MCF 10A (cell line): ENCODE measurements at regions not wholly inside any gene's neighbourhood (a gene's known extent, or its start where the extent isn't known, plus 50 kb on each side); places are given as distances from the start of the nearest gene placed in this dataset.

Experiments
- BruUV-seq: library from RNA; stranded (reverse); fragments of 400-500 nt; replicated peaks from 2 replicates; lab custom pipeline; 2021; lab: Mats Ljungman, UMichigan
- CTCF ChIA-PET: fragments of 300-600 bp; sonication (Branson Sonifier 250); formaldehyde crosslinking; extraction: SDS; loops from one replicate; lab custom pipeline; 2021; ENCODE audit warnings: antibody characterized with exemption, inconsistent platforms; lab: Yijun Ruan, JAX
- POLR2A ChIA-PET: fragments of 300-600, 350-650 bp; sonication (Branson Sonifier 250); formaldehyde crosslinking; extraction: SDS; loops from one replicate; lab custom pipeline; 2020; ENCODE audit warnings: antibody characterized with exemption, inconsistent platforms; lab: Yijun Ruan, JAX
- DNase-seq: peaks from one replicate; pipeline ENCODE4 v3.0.0-alpha.2; 2018; ENCODE audit not compliant: unreplicated experiment
- H3K27ac Mint-ChIP-seq: one replicate; pipeline ENCODE4 v1.8.0; 2022; ENCODE audit warnings: mild to moderate bottlenecking, low read depth, mixed read lengths; ENCODE audit not compliant: unreplicated experiment
- H3K27me3 Mint-ChIP-seq: one replicate; pipeline ENCODE4 v1.8.0; 2022; ENCODE audit warnings: mixed read lengths; ENCODE audit not compliant: insufficient read depth, unreplicated experiment
- H3K36me3 Mint-ChIP-seq: one replicate; pipeline ENCODE4 v1.8.0; 2022; ENCODE audit warnings: mild to moderate bottlenecking, moderate library complexity, mixed read lengths; ENCODE audit not compliant: insufficient read depth, unreplicated experiment
- H3K4me1 Mint-ChIP-seq: one replicate; pipeline ENCODE4 v1.8.0; 2022; ENCODE audit warnings: mixed read lengths; ENCODE audit not compliant: insufficient read depth, unreplicated experiment
- H3K4me3 Mint-ChIP-seq: one replicate; pipeline ENCODE4 v1.8.0; 2022; ENCODE audit warnings: mild to moderate bottlenecking, moderate library complexity, mixed read lengths; ENCODE audit not compliant: unreplicated experiment
- H3K9me3 Mint-ChIP-seq: one replicate; pipeline ENCODE4 v1.8.0; 2022; ENCODE audit warnings: mixed read lengths; ENCODE audit not compliant: unreplicated experiment
- CTCF ChIP-seq: fragments of 200-600 bp; IDR thresholded peaks from one replicate; pipeline ENCODE4 v1.8.0; 2022; ENCODE audit warnings: antibody characterized with exemption, mild to moderate bottlenecking; ENCODE audit not compliant: unreplicated experiment
- intact Hi-C: fragments of 100-400 bp; cut with micrococcal nuclease; formaldehyde crosslinking; loops from 2 replicates; pipeline ENCODE4 v1.14.1; 2022

GRCh38 chr10:7028809-7029166 lies 382.0 kb downstream of the SFMBT2 start:
- no peak for DNase-seq
- BruUV-seq = no TSS peak
- Mint-ChIP-seq H3K9me3 (no peaks in the 10 kb centered on the region), H3K4me1 (peaks cover 9% of the 10 kb centered on the region), H3K4me3 (no peak overlapping the region), H3K27me3 (no peaks in the 10 kb centered on the region), H3K27ac (no peak overlapping the region), H3K36me3 (no peaks in the 10 kb centered on the region)
- CTCF ChIA-PET = no interaction called here
- POLR2A ChIA-PET = no interaction called here
- no peak for TF ChIP-seq CTCF
- intact Hi-C loops = no loop called here

- POLR2A ChIA-PET = no interaction called here
Measured at GRCh38 chr10:7027913-7028808, 382.7 kb downstream of the SFMBT2 start.

GRCh38 chr10:7027237-7027912 lies 383.5 kb downstream of the SFMBT2 start:
- Mint-ChIP-seq H3K27ac (no peak overlapping the region), H3K9me3 (peaks cover 11% of the 10 kb centered on the region), H3K4me1 (peaks cover 9% of the 10 kb centered on the region), H3K36me3 (no peaks in the 10 kb centered on the region), H3K4me3 (no peak overlapping the region), H3K27me3 (no peaks in the 10 kb centered on the region)
- ChIA-PET POLR2A (interaction anchor here (0.6 kb wide), 1 partner anchor 311 kb away, joined by 3 read pairs; no protein-coding TSS in a partner anchor), CTCF (interaction anchor here (0.6 to 1.6 kb wide), 3 partner anchors 8 to 107 kb away, joined by 4 to 5 read pairs (median 4); no protein-coding TSS in a partner anchor)
- intact Hi-C loops = no loop called here
- DNase-seq = no peak
- BruUV-seq = no TSS peak
- TF ChIP-seq CTCF = no peak

More at GRCh38 chr10:7027913-7028808, 382.7 kb downstream of the SFMBT2 start:
- no TSS peak for BruUV-seq
- Mint-ChIP-seq H3K4me1 (peaks cover 9% of the 10 kb centered on the region), H3K4me3 (no peak overlapping the region), H3K9me3 (peaks cover 3% of the 10 kb centered on the region), H3K36me3 (no peaks in the 10 kb centered on the region), H3K27me3 (no peaks in the 10 kb centered on the region), H3K27ac (no peak overlapping the region)
- intact Hi-C loops = no loop called here
- no peak for TF ChIP-seq CTCF
- DNase-seq = peak; percentile 55
- CTCF ChIA-PET = interaction anchor here (0.6 to 1.0 kb wide), 2 partner anchors 9 to 10 kb away, joined by 4 to 5 read pairs; no protein-coding TSS in a partner anchor

GRCh38 chr10:7026818-7027217 lies 384.0 kb downstream of the SFMBT2 start:
- no TSS peak for BruUV-seq
- Mint-ChIP-seq H3K27me3 (no peaks in the 10 kb centered on the region), H3K27ac (no peak overlapping the region), H3K36me3 (no peaks in the 10 kb centered on the region), H3K9me3 (peaks cover 14% of the 10 kb centered on the region), H3K4me1 (peaks cover 9% of the 10 kb centered on the region), H3K4me3 (no peak overlapping the region)
- no peak for TF ChIP-seq CTCF
- CTCF ChIA-PET = interaction anchor here (1.1 to 1.6 kb wide), 2 partner anchors 16 to 107 kb away, joined by 3 to 4 read pairs; no protein-coding TSS in a partner anchor
- DNase-seq = no peak
- POLR2A ChIA-PET = interaction anchor here (0.6 kb wide), 1 partner anchor 310 kb away, joined by 3 read pairs; no protein-coding TSS in a partner anchor
- intact Hi-C loops = no loop called here
